ENCODE measurements at regions not wholly inside any gene's neighbourhood (a gene's known extent, or its start where the extent isn't known, plus 50 kb on each side); places are given as distances from the start of the nearest gene placed in this dataset.
"Not testable (repeated sequence)": the region's sequence is repeated elsewhere in the genome, so short reads cannot be mapped to it uniquely, and the experiment has no call there.

DNA sequence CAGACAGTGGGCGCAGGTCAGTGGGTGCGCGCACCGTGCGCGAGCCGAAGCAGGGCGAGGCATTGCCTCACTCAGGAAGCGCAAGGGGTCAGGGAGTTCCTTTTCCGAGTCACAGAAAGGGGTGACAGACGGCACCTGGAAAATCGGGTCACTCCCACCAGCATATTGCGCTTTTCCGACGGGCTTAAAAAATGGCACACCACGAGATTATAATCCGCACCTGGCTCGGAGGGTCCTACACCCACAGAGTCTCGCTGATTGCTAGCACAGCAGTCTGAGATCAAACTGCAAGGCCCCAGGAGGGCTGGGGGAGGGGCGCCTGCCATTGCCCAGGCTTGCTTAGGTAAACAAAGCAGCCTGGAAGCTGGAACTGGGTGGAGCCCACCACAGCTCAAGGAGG is 372.2 kb downstream of the NKX6-1 start:
- not testable (repeated sequence) for H3K27me3 Mint-ChIP-seq; H3K36me3 ChIP-seq (ENCODE audit: control insufficient read depth, insufficient read depth, low read length); H3K4me1 ChIP-seq (ENCODE audit: control insufficient read depth, insufficient read depth, low read length, poor library complexity, severe bottlenecking); H3K27me3 ChIP-seq (ENCODE audit: control insufficient read depth, insufficient read depth, low read length); H3K4me1 Mint-ChIP-seq; H3K27ac ChIP-seq (ENCODE audit: insufficient read depth, low read length, poor library complexity, severe bottlenecking); H3K27ac Mint-ChIP-seq; H3K4me3 ChIP-seq (ENCODE audit: low read depth, low read length); H3K9me3 ChIP-seq (ENCODE audit: control insufficient read depth in 2 of 2, low read length in 2 of 2); H3K36me3 Mint-ChIP-seq; H3K9me3 Mint-ChIP-seq; H3K4me3 Mint-ChIP-seq; DNase-seq; ATAC-seq (ENCODE audit: low read depth in 2 of 2)

DNA sequence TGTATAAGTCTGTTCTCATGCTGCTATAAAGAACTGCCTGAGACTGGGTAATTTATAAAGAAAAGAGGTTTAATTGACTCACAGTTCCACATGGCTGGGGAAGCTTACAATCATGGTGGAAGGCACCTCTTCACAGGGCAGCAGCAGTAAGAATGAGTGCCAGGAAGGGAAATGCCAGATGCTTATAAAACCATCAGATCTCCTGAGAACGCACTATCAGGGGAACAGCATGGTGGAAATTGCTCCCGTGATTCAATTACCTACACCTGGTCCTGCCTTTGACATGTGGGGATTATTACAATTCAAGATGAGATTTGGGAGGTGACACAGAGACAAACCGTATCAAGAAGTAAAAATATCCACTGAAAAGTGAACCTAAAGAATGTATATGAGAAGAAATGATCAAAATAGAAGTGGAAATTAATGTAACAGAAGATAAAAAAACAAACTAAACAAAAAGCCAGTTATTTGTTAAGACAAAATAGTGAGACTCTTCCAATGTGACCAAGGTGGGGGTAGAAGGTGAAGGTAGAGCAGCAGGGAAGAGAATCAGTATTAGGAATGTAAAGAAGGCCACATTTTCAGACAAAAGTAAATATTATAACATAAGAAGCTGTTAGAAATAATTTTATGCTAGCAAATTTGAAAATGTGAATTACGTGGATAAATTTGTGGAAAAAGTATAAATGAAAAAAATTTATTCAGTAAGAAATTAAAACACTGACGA is 372.9 kb downstream of the NKX6-1 start:
- no peaks in the 10 kb centered on the region for H3K36me3 ChIP-seq (ENCODE audit: control insufficient read depth, insufficient read depth, low read length)
- Mint-ChIP-seq H3K27me3 (no peaks in the 10 kb centered on the region), H3K27ac (no peak overlapping the region), H3K36me3 (no peaks in the 10 kb centered on the region), H3K9me3 (peaks cover 0 to 6% (median 0%) of the 10 kb centered on the region in 7 donors), H3K4me3 (no peak overlapping the region), H3K4me1 (no peaks in the 10 kb centered on the region)
- H3K4me1 ChIP-seq (ENCODE audit: control insufficient read depth, insufficient read depth, low read length, poor library complexity, severe bottlenecking): no peaks in the 10 kb centered on the region
- H3K27ac ChIP-seq (ENCODE audit: insufficient read depth, low read length, poor library complexity, severe bottlenecking): no peak overlapping the region
- ATAC-seq (ENCODE audit: low read depth in 2 of 2) (no peak), DNase-seq (no peak)
- H3K27me3 ChIP-seq (ENCODE audit: control insufficient read depth, insufficient read depth, low read length): no peaks in the 10 kb centered on the region
- H3K4me3 ChIP-seq (ENCODE audit: low read depth, low read length): no peak overlapping the region
- H3K9me3 ChIP-seq (ENCODE audit: control insufficient read depth in 2 of 2, low read length in 2 of 2): no peaks in the 10 kb centered on the region

DNA sequence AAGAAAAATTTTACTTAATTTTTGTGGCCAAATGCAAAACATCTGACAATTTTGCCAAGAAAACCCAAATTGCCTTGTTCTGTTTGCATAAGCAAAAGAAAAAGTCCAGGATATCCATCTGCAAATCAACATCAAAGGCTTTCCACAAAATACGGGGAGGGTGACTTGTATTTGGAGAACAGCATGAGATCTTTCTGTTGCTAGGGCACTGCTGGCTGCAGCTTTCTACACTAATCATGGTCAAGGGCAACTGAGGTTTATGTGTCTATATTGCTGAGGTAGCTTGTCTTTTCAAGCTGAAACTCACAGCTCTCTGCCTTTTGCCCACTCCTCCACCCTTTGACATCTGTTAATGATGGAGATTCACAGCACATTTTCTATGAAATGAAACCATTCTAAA is 389.1 kb downstream of the NKX6-1 start:
- H3K9me3 Mint-ChIP-seq: peaks cover 2 to 13% (median 4%) of the 10 kb centered on the region in 7 donors
- H3K27ac Mint-ChIP-seq: no peak overlapping the region
- H3K9me3 ChIP-seq (ENCODE audit: control insufficient read depth in 2 of 2, low read length in 2 of 2): no peaks in the 10 kb centered on the region
- no peaks in the 10 kb centered on the region for H3K27me3 Mint-ChIP-seq
- DNase-seq (no peak), ATAC-seq (ENCODE audit: low read depth in 2 of 2) (no peak)
- no peak overlapping the region for H3K4me3 ChIP-seq (ENCODE audit: low read depth, low read length)
- no peaks in the 10 kb centered on the region for H3K36me3 Mint-ChIP-seq
- H3K4me3 Mint-ChIP-seq: no peak overlapping the region
- no peak overlapping the region for H3K27ac ChIP-seq (ENCODE audit: insufficient read depth, low read length, poor library complexity, severe bottlenecking)
- H3K36me3 ChIP-seq (ENCODE audit: control insufficient read depth, insufficient read depth, low read length): no peaks in the 10 kb centered on the region
- H3K4me1 ChIP-seq (ENCODE audit: control insufficient read depth, insufficient read depth, low read length, poor library complexity, severe bottlenecking): no peaks in the 10 kb centered on the region
- H3K27me3 ChIP-seq (ENCODE audit: control insufficient read depth, insufficient read depth, low read length): no peaks in the 10 kb centered on the region
- H3K4me1 Mint-ChIP-seq: no peaks in the 10 kb centered on the region

DNA sequence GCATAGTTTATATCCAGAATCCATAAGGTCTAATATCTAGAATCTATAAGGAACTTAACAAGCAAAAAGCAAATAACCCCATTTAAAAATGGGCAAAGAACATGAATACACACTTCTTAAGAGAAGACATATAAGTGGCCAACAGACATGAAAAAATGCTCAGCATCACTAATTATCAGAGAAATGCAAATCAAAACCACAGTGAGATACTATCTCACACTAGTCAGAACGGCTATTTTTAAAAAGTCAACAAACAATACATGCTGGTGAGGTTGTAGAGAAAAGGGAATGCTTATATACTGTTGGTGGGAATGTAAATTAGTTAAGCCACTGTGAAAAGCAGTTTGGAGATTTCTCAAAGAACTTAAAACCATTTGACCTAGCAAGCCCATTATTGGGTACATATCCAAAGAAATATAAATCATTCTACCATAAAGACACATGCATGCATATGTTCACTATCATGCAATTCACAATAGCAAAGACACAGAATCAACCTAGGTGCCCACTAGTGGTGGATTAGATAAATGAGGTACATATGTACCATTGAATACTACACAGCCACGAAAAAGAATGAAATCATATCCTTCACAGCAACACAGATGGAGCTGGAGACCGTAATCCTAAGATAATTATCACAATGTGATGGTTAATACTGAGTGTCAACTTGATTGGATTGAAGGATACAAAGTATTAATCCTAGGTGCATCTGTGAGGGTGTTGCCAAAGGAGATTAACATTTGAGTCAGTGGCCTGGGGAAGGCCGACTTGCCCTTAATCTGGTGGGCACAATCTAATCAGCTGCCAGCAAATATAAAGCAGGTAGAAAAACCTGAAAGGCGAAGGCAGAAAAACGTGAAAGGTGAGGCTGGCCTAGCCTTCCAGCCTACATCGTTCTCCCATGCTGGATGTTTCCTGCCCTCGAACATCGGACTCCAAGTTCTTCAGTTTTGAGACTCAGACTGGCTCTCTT is 397.2 kb downstream of the NKX6-1 start:
- not testable (repeated sequence) for H3K27me3 ChIP-seq (ENCODE audit: control insufficient read depth, insufficient read depth, low read length); H3K27ac Mint-ChIP-seq; H3K27me3 Mint-ChIP-seq; H3K36me3 Mint-ChIP-seq; H3K4me3 Mint-ChIP-seq; DNase-seq; H3K4me3 ChIP-seq (ENCODE audit: low read depth, low read length); H3K27ac ChIP-seq (ENCODE audit: insufficient read depth, low read length, poor library complexity, severe bottlenecking); ATAC-seq (ENCODE audit: low read depth in 2 of 2); H3K36me3 ChIP-seq (ENCODE audit: control insufficient read depth, insufficient read depth, low read length); H3K4me1 Mint-ChIP-seq; H3K9me3 ChIP-seq (ENCODE audit: control insufficient read depth in 2 of 2, low read length in 2 of 2); H3K4me1 ChIP-seq (ENCODE audit: control insufficient read depth, insufficient read depth, low read length, poor library complexity, severe bottlenecking); H3K9me3 Mint-ChIP-seq

DNA sequence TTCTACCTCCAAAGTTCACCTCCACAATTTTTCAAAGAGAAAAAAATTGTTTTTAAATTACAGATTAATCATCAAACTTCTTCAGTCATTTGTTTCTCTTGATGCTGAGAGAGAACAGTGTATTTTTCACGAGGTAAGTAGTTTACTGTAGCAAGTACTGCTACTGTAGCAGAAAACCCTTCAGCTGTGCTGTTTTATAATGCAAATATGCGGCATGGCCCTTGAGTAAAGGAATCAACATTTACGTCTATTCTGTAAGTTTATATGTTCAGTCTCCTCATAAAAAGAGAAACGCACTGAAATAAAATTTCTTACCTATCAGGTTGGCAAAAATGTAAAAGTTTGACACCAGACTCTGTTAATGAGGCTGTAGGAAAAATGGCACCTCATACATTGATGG is 399.0 kb downstream of the NKX6-1 start:
- peaks cover 0 to 4% (median 0%) of the 10 kb centered on the region in 7 donors for H3K9me3 Mint-ChIP-seq
- H3K36me3 Mint-ChIP-seq: no peaks in the 10 kb centered on the region
- H3K27me3 Mint-ChIP-seq: no peaks in the 10 kb centered on the region
- ATAC-seq (ENCODE audit: low read depth in 2 of 2): no peak
- H3K36me3 ChIP-seq (ENCODE audit: control insufficient read depth, insufficient read depth, low read length): no peaks in the 10 kb centered on the region
- no peak overlapping the region for H3K27ac ChIP-seq (ENCODE audit: insufficient read depth, low read length, poor library complexity, severe bottlenecking)
- DNase-seq: no peak
- H3K9me3 ChIP-seq (ENCODE audit: control insufficient read depth in 2 of 2, low read length in 2 of 2): no peaks in the 10 kb centered on the region
- no peaks in the 10 kb centered on the region for H3K27me3 ChIP-seq (ENCODE audit: control insufficient read depth, insufficient read depth, low read length)
- H3K4me3 ChIP-seq (ENCODE audit: low read depth, low read length): no peak overlapping the region
- H3K4me1 Mint-ChIP-seq: no peaks in the 10 kb centered on the region
- no peaks in the 10 kb centered on the region for H3K4me1 ChIP-seq (ENCODE audit: control insufficient read depth, insufficient read depth, low read length, poor library complexity, severe bottlenecking)
- H3K27ac Mint-ChIP-seq: no peak overlapping the region
- no peak overlapping the region for H3K4me3 Mint-ChIP-seq

DNA sequence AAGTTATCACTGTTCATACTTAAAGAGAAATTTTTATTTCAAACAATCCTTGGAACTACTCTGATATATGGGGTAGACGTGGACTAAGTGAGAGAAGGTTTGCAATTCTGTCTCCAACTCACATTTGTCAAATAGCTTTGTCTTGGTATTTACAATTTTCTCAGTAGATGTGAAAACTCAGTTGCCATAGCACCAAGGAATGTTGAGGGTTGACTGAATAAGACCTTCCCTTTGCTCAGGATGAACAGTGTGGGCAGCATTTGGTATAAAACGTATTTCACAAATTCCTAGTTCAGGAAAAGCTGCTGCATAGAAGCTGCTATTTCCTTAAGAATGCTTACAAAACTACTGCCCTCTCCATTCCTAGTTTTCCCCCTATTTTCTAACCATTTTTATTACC is 399.5 kb downstream of the NKX6-1 start:
- Histone ChIP-seq H3K4me1 (ENCODE audit: control insufficient read depth, insufficient read depth, low read length, poor library complexity, severe bottlenecking) (no peaks in the 10 kb centered on the region), H3K36me3 (ENCODE audit: control insufficient read depth, insufficient read depth, low read length) (no peaks in the 10 kb centered on the region), H3K4me3 (ENCODE audit: low read depth, low read length) (no peak overlapping the region), H3K27me3 (ENCODE audit: control insufficient read depth, insufficient read depth, low read length) (no peaks in the 10 kb centered on the region), H3K27ac (ENCODE audit: insufficient read depth, low read length, poor library complexity, severe bottlenecking) (no peak overlapping the region), H3K9me3 (ENCODE audit: control insufficient read depth in 2 of 2, low read length in 2 of 2) (no peaks in the 10 kb centered on the region)
- no peak for DNase-seq
- H3K27ac Mint-ChIP-seq: no peak overlapping the region
- no peaks in the 10 kb centered on the region for H3K4me1 Mint-ChIP-seq
- H3K27me3 Mint-ChIP-seq: no peaks in the 10 kb centered on the region
- H3K4me3 Mint-ChIP-seq: no peak overlapping the region
- no peak for ATAC-seq (ENCODE audit: low read depth in 2 of 2)
- peaks cover 0 to 4% (median 0%) of the 10 kb centered on the region in 7 donors for H3K9me3 Mint-ChIP-seq
- no peaks in the 10 kb centered on the region for H3K36me3 Mint-ChIP-seq

DNA sequence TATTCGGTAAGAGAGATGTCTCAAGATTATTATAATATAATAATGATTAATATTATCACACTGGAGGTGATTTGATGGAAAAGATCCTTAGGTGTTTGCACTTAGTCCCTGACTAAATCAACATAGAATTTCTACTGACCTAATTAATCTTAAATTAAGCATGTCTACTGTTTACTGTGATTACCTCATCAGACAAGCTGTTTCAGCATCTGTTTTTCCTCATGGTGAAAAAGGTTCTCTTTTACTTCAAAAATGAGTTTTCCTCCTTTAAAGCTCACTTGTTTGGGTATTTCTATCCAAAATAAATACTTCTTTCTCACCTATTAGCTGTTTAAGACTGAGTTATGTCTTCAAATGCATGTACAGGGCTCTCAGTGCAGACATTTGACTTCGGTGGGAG is 407.8 kb downstream of the NKX6-1 start:
- H3K9me3 Mint-ChIP-seq: peaks cover 0 to 2% (median 0%) of the 10 kb centered on the region in 7 donors
- Histone ChIP-seq H3K4me1 (ENCODE audit: control insufficient read depth, insufficient read depth, low read length, poor library complexity, severe bottlenecking) (no peaks in the 10 kb centered on the region), H3K27me3 (ENCODE audit: control insufficient read depth, insufficient read depth, low read length) (no peaks in the 10 kb centered on the region), H3K36me3 (ENCODE audit: control insufficient read depth, insufficient read depth, low read length) (no peaks in the 10 kb centered on the region), H3K27ac (ENCODE audit: insufficient read depth, low read length, poor library complexity, severe bottlenecking) (no peak overlapping the region), H3K9me3 (ENCODE audit: control insufficient read depth in 2 of 2, low read length in 2 of 2) (no peaks in the 10 kb centered on the region), H3K4me3 (ENCODE audit: low read depth, low read length) (no peak overlapping the region)
- no peaks in the 10 kb centered on the region for H3K27me3 Mint-ChIP-seq
- no peak overlapping the region for H3K4me3 Mint-ChIP-seq
- H3K36me3 Mint-ChIP-seq: no peaks in the 10 kb centered on the region
- DNase-seq: no peak
- H3K4me1 Mint-ChIP-seq: no peaks in the 10 kb centered on the region
- no peak overlapping the region for H3K27ac Mint-ChIP-seq
- ATAC-seq (ENCODE audit: low read depth in 2 of 2): no peak

Measured in CD4-positive, CD25-positive, alpha-beta regulatory T cell (primary cell).